GM19324 (cell line): ENCODE measurements at regions not wholly inside any gene's neighbourhood (a gene's known extent, or its start where the extent isn't known, plus 50 kb on each side); places are given as distances from the start of the nearest gene placed in this dataset.
"Not testable (repeated sequence)": the region's sequence is repeated elsewhere in the genome, so short reads cannot be mapped to it uniquely, and the experiment has no call there.

Experiments
- ATAC-seq: cut with Tn5 transposase; IDR thresholded peaks from one replicate; pipeline ENCODE4 v1.9.1; 2021; ENCODE audit warnings: mild to moderate bottlenecking, moderate library complexity; ENCODE audit not compliant: unreplicated experiment, low FRiP score

DNA sequence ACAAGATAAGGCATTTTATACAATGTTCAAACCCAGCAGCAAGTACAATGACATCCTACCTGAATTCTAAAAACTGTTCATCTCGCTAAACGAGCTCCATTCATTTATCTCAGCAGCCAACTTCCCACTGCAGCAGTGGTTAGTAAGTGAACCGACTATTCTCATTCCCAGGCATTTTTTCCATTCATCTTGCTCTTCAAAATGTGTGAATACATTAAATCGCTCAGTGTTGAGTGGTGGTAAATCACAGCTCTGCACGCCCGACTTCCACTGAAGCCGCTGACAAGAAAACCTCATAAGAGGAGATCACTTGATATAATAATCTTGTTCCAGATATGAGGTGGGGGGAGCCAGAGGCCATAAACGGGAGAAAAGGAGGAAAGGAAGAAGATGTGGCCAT, 746.2 kb upstream of the USP15 start:
- no peak for ATAC-seq

GRCh38 chr12:61521258-61521657, 738.9 kb upstream of the USP15 start:
- ATAC-seq: no peak

- ATAC-seq: no peak
These were observed 736.8 kb upstream of the USP15 start for GRCh38 chr12:61523276-61523992.

DNA sequence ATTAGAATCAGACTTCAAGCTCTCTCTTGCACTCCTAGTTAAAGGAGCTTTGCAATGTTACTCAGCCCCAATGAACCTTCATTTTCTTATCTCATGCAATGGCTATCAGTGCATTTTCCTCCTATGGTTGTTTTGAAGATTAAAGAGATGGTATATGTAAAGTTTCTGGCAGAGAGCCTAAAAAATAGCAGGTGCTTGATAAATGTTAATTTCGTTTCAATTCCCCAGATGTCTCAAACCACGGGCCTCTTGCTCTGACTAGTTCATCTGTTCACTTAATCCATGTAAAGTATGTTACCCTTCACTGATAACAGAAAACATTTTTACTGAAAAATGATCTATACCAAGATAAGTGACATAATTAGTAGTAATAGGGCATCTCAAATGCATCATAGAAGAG, 735.4 kb upstream of the USP15 start:
- no peak for ATAC-seq

GRCh38 chr12:61525331-61525730, 734.9 kb upstream of the USP15 start:
- ATAC-seq: no peak

DNA sequence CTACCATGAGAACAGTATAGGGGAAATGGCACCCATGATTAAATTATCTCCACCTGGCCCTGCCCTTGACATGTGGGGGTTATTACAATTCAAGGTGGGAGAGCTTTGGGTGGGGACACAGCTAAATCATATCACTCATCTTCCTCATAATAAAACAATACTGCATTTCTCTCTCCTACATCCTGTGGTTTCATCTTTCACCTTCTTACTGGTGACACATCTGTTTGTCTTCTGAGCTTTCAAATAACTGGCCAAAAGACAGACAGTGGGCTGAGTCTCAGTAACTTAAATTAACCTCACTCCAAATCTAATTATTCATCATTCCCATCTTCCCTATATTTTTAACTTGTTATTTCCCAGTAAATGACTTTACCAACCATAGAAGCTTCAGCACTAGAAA, 729.7 kb upstream of the USP15 start:
- ATAC-seq: no peak

DNA sequence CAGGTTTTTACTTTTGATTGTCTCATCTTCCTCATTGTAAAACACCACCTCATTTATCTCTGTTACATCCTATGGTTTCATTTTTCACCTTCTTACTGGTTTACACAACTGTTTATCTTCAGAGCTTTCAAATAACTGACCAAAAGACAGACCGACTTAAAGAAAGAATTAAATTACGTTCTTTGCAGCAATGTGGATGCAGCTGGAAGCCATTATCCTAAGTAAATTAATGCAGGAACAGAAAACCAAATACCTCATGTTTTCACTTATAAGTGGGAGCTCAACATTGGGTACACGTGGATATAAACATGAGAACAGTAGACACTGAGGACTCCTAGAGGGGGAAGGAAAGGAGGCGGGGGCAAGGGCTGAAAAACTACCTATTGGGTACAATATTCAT, 729.0 kb upstream of the USP15 start:
- ATAC-seq: no peak

- no peak for ATAC-seq
These were observed 724.1 kb upstream of the USP15 start for GRCh38 chr12:61536117-61536516.

DNA sequence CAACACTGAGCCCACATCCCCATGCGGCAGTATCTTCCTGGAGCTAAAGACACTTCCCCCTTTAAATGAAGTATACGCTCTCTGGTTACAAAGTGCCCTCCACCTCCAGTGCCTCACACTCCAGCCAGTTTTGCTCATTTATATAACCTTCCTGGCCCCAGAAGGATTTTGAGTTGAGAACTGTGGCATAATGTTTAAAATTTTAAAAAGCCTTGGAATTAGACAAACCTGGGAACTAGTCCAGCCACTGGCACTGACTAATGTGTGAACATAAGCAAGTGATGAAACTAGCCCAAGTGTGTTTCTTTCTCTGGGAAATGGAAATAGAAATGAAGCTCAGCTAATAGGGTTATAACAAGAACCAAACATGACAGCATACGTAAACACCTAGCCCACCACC, 723.7 kb upstream of the USP15 start:
- ATAC-seq: no peak

- ATAC-seq: no peak
These were observed 721.3 kb upstream of the USP15 start for GRCh38 chr12:61538951-61539350.

DNA sequence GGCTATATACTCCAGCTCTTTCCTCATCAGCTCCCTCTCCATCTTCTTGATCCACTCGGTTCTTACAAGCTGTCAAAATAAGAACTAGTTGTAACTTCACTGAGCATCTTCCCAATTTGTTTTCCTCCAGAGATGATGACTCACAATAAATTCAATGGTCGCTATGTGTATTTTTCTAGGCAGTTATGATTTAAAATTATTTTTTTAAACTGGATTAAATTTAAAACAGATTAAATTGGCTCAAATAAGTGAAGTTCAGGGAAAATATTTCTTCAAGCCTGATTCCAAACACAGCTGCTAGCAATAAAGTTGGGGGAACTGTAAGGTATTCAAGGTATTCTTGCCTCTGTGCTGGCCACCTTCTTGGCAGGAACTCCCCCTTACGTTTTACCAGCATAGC, 717.7 kb upstream of the USP15 start:
- no peak for ATAC-seq

GRCh38 chr12:61546296-61546695, 713.9 kb upstream of the USP15 start:
- no peak for ATAC-seq

- no peak for ATAC-seq
These were observed 707.1 kb upstream of the USP15 start for GRCh38 chr12:61553091-61553490.

DNA sequence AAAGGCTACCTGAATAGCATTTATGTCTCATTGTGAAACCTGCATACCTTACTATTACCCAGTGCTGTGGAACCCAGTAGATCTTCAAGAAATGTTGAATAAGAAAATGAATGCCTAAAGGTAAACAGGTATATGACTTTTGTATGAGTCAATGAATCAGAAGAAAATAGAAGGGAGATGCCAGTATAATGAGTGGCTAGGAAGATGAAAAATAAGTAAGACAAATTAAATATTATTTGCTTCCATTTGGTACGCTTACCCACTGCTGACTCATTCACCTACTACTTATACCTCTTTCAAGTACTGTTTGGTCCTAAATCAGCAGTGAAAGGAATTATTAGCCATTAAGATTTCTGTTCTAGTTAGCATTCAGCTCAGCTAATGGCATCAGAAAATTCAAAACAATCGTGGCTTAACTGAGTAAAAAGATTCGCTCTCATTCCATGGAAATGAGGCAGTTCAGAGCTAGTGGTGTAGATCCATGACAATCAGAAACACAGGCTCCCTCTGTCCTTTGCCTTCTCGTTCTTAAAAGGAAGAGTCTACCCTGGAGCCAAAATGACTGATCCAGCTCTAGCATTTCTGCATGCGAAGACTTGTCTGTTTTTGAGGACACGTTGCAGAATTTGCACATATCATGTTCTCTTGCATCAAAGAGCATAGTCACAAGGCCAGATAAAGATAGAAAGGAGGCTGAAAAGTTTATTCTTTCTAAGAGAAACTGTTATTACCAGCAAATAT, 705.8 kb upstream of the USP15 start:
- no peak for ATAC-seq

- ATAC-seq: no peak
These were observed 696.3 kb upstream of the USP15 start for GRCh38 chr12:61563665-61564450.

DNA sequence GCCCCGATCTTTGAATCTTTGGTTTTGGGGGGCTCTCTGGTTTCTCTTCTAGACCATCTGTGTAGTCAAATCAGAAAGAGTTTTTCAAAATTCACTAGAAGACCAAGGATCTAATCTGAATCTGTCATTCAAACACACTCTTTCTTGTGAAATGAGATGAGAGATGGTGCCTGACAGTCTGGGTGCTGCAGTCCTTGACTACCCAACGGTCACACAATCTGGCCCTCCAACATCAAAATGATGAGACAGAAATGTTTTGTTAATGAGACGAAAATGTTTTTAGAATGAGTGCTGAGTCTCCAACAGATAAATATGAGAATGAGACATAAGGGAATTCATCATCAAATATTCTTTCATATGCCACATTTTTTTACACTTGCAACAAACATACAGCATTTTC, 695.7 kb upstream of the USP15 start:
- no peak for ATAC-seq

- no peak for ATAC-seq
These were observed 694.0 kb upstream of the USP15 start for GRCh38 chr12:61566183-61566582.

GRCh38 chr12:61574339-61574738, 685.9 kb upstream of the USP15 start:
- no peak for ATAC-seq

- no peak for ATAC-seq
These were observed 675.3 kb upstream of the USP15 start for GRCh38 chr12:61584943-61585342.

DNA sequence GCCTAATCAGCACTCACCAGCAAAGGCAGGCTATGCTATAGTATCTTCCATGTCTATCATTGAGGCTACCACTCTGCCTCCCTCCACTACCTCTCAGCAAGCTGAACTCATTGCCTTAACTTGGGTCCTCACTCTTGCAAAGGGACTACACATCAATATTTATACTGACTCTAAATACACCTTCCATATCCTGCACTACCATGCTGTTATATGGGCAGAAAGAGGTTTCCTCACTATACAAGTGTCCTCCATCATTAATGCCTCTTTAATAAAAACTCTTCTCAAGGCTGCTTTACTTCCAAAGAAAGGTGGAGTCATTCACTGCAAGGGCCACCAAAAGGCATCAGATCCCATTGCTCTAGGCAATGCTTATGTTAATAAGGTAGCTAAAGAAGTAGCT, 669.3 kb upstream of the USP15 start:
- ATAC-seq: not testable (repeated sequence)

- ATAC-seq: no peak
These were observed 650.1 kb upstream of the USP15 start for GRCh38 chr12:61610143-61610542.
